ENCODE measurements at regions not wholly inside any gene's neighbourhood (a gene's known extent, or its start where the extent isn't known, plus 50 kb on each side); places are given as distances from the start of the nearest gene placed in this dataset.

GRCh38 chr6:163831736-163832135 lies 417.2 kb downstream of the QKI start:
- Histone ChIP-seq H3K9ac (ENCODE audit: low read length) (no peak overlapping the region), H2AFZ (ENCODE audit: low read depth, low read length, severe bottlenecking) (no peak overlapping the region), H3K9me3 (ENCODE audit: insufficient read depth, low read length) (no peaks in the 10 kb centered on the region), H3K27me3 (ENCODE audit: low read length) (no peaks in the 10 kb centered on the region), H3K36me3 (ENCODE audit: low read length) (no peaks in the 10 kb centered on the region), H3K27ac (ENCODE audit: low read depth, low read length) (no peak overlapping the region), H3K4me3 (ENCODE audit: insufficient read depth, low read length, poor library complexity, severe bottlenecking) (no peak overlapping the region), H3F3A (ENCODE audit: insufficient read depth) (no peaks in the 10 kb centered on the region), H3K4me2 (ENCODE audit: low read depth, low read length, poor library complexity, severe bottlenecking) (no peak overlapping the region), H4K20me1 (ENCODE audit: low read depth, low read length) (no peaks in the 10 kb centered on the region), H3K79me2 (ENCODE audit: insufficient read depth, low read length) (no peaks in the 10 kb centered on the region), H3K9me2 (replicated peaks; ENCODE audit: insufficient read depth, low read length) (no peaks in the 10 kb centered on the region)
- TF ChIP-seq EZH2phosphoT487 (conservative IDR thresholded peaks at IDR 0.05; ENCODE audit: low read length) (no peak), CTCF (IDR thresholded peaks at IDR 0.05; ENCODE audit: insufficient read depth, low read length, poor library complexity, severe bottlenecking) (no peak)

- Histone ChIP-seq H4K20me1 (ENCODE audit: low read depth, low read length) (no peaks in the 10 kb centered on the region), H3K4me3 (ENCODE audit: insufficient read depth, low read length, poor library complexity, severe bottlenecking) (no peak overlapping the region), H3K9me2 (replicated peaks; ENCODE audit: insufficient read depth, low read length) (no peaks in the 10 kb centered on the region), H3K79me2 (ENCODE audit: insufficient read depth, low read length) (no peaks in the 10 kb centered on the region), H3K36me3 (ENCODE audit: low read length) (no peaks in the 10 kb centered on the region), H3K4me2 (ENCODE audit: low read depth, low read length, poor library complexity, severe bottlenecking) (no peak overlapping the region), H3K9me3 (ENCODE audit: insufficient read depth, low read length) (no peaks in the 10 kb centered on the region), H2AFZ (ENCODE audit: low read depth, low read length, severe bottlenecking) (no peak overlapping the region), H3K9ac (ENCODE audit: low read length) (no peak overlapping the region), H3K27me3 (ENCODE audit: low read length) (no peaks in the 10 kb centered on the region), H3K27ac (ENCODE audit: low read depth, low read length) (no peak overlapping the region), H3F3A (ENCODE audit: insufficient read depth) (no peaks in the 10 kb centered on the region)
- TF ChIP-seq EZH2phosphoT487 (conservative IDR thresholded peaks at IDR 0.05; ENCODE audit: low read length) (no peak), CTCF (IDR thresholded peaks at IDR 0.05; ENCODE audit: insufficient read depth, low read length, poor library complexity, severe bottlenecking) (no peak)
Observed at GRCh38 chr6:163830641-163831040, 416.1 kb downstream of the QKI start.

GRCh38 chr6:163828038-163828795 lies 413.7 kb downstream of the QKI start:
- no peaks in the 10 kb centered on the region for H3F3A ChIP-seq (ENCODE audit: insufficient read depth)
- no peaks in the 10 kb centered on the region for H3K27me3 ChIP-seq (ENCODE audit: low read length)
- no peaks in the 10 kb centered on the region for H3K36me3 ChIP-seq (ENCODE audit: low read length)
- no peak overlapping the region for H3K9ac ChIP-seq (ENCODE audit: low read length)
- H3K4me3 ChIP-seq (ENCODE audit: insufficient read depth, low read length, poor library complexity, severe bottlenecking): no peak overlapping the region
- H3K79me2 ChIP-seq (ENCODE audit: insufficient read depth, low read length): no peaks in the 10 kb centered on the region
- no peak overlapping the region for H2AFZ ChIP-seq (ENCODE audit: low read depth, low read length, severe bottlenecking)
- TF ChIP-seq EZH2phosphoT487 (conservative IDR thresholded peaks at IDR 0.05; ENCODE audit: low read length) (no peak), CTCF (IDR thresholded peaks at IDR 0.05; ENCODE audit: insufficient read depth, low read length, poor library complexity, severe bottlenecking) (no peak)
- H3K9me2 ChIP-seq (replicated peaks; ENCODE audit: insufficient read depth, low read length): no peaks in the 10 kb centered on the region
- H4K20me1 ChIP-seq (ENCODE audit: low read depth, low read length): no peaks in the 10 kb centered on the region
- H3K27ac ChIP-seq (ENCODE audit: low read depth, low read length): no peak overlapping the region
- no peaks in the 10 kb centered on the region for H3K9me3 ChIP-seq (ENCODE audit: insufficient read depth, low read length)
- H3K4me2 ChIP-seq (ENCODE audit: low read depth, low read length, poor library complexity, severe bottlenecking): no peak overlapping the region
